Right cardiac atrium (tissue), 5 donors: ENCODE measurements at regions not wholly inside any gene's neighbourhood (a gene's known extent, or its start where the extent isn't known, plus 50 kb on each side); places are given as distances from the start of the nearest gene placed in this dataset.
A peak's percentile ranks its signal among the peaks of the same experiment; 100 is the strongest.
"Not testable (repeated sequence)": the region's sequence is repeated elsewhere in the genome, so short reads cannot be mapped to it uniquely, and the experiment has no call there.

ENCODE experiments used
- ATAC-seq, 2 donors: fragments of 200-7000 bp; cut with Tn5 transposase; one replicate each; pipeline versions ENCODE4 v1.8.0 to v1.9.1; 2020; ENCODE audit warnings: moderate library complexity in 2 of 2, mild to moderate bottlenecking in 1 of 2
- DNase-seq, 3 donors: peaks; one replicate each; pipeline ENCODE4 v3.0.0-alpha.2; 2020
- H3K27ac ChIP-seq: one replicate; pipeline ENCODE4 v1.5.1; 2013; ENCODE audit warnings: mild to moderate bottlenecking, low read length, control low read depth, moderate library complexity
- H3K27me3 ChIP-seq: one replicate; pipeline ENCODE4 v1.6.1; 2013; ENCODE audit not compliant: control insufficient read depth, insufficient read depth
- H3K4me1 ChIP-seq: one replicate; pipeline ENCODE4 v1.6.1; 2013; ENCODE audit warnings: low read length; ENCODE audit not compliant: control insufficient read depth, insufficient read depth
- H3K4me3 ChIP-seq: one replicate; pipeline ENCODE4 v1.5.1; 2013; ENCODE audit warnings: low read length, control low read depth
- H3K9me3 ChIP-seq: one replicate; pipeline ENCODE4 v1.6.1; 2013; ENCODE audit warnings: low read length; ENCODE audit not compliant: control insufficient read depth
- WGBS: extraction: QIAGEN DNeasy Blood & Tissue Kit; methylation state at CpG from one replicate; pipeline ENCODE4 v1.1.7; 2013; 5-methylcytosine and 5-hydroxymethylcytosine counted together
- intact Hi-C, 4 donors: fragments of 100-400 bp; cut with DNase I; formaldehyde crosslinking; loops; one replicate each; pipeline versions ENCODE4 v1.11.0 to v1.14.0; 2022 to 2023
- donor health status: healthy with polysubstance abuse.
- donor health status: DM: no; HTN: yes; CAD: no.
- donor health status: DM: no; HTN: no; CAD: no.
- donor health status: DM: no; HTN: yes; CAD: no; lungs with severe emphysema.
- donor health status: DM: yes; HTN: yes; CAD: no.

GRCh38 chr3:139265131-139266016 lies 78.4 kb upstream of the MRPS22 start:
- no peak for ATAC-seq
- intact Hi-C loops, result no loop called here
- H3K9me3 ChIP-seq, result no peaks in the 10 kb centered on the region
- no peaks in the 10 kb centered on the region for H3K27me3 ChIP-seq
- H3K4me3 ChIP-seq, result no peak overlapping the region
- no peak for DNase-seq
- H3K27ac ChIP-seq, result no peak overlapping the region
- WGBS, result 72% methylated on average over 9 of the region's 9 CpGs
- H3K4me1 ChIP-seq, result no peaks in the 10 kb centered on the region

GRCh38 chr3:139267300-139268246 lies 76.2 kb upstream of the MRPS22 start:
- H3K4me1 ChIP-seq, result no peaks in the 10 kb centered on the region
- DNase-seq (no peak), ATAC-seq (peak; percentile 61 to 65)
- intact Hi-C loops, result no loop called here
- no peaks in the 10 kb centered on the region for H3K27me3 ChIP-seq
- no peak overlapping the region for H3K27ac ChIP-seq
- 76% methylated on average over 7 of the region's 7 CpGs for WGBS
- H3K4me3 ChIP-seq, result no peak overlapping the region
- H3K9me3 ChIP-seq, result no peaks in the 10 kb centered on the region

- no peaks in the 10 kb centered on the region for H3K27me3 ChIP-seq
- no peak overlapping the region for H3K27ac ChIP-seq
- H3K4me3 ChIP-seq, result no peak overlapping the region
- 76% methylated on average over 2 of the region's 2 CpGs for WGBS
- H3K9me3 ChIP-seq, result no peaks in the 10 kb centered on the region
- ATAC-seq (no peak), DNase-seq (no peak)
- intact Hi-C loops, result no loop called here
- H3K4me1 ChIP-seq, result no peaks in the 10 kb centered on the region
Measured at GRCh38 chr3:139269984-139270383, 73.8 kb upstream of the MRPS22 start.

GRCh38 chr3:139270652-139271051 lies 73.2 kb upstream of the MRPS22 start:
- 63% methylated on average over 2 of the region's 2 CpGs for WGBS
- intact Hi-C loops, ATAC-seq, H3K27ac ChIP-seq, H3K4me1 ChIP-seq, H3K4me3 ChIP-seq, H3K9me3 ChIP-seq, H3K27me3 ChIP-seq, DNase-seq: not testable (repeated sequence)

- intact Hi-C loops, result no loop called here
Measured at GRCh38 chr3:139280027-139280671, 63.7 kb upstream of the MRPS22 start.

GRCh38 chr3:139281096-139281495 lies 62.7 kb upstream of the MRPS22 start:
- Histone ChIP-seq H3K27ac (no peak overlapping the region), H3K4me3 (no peak overlapping the region), H3K4me1 (no peaks in the 10 kb centered on the region), H3K9me3 (peaks cover 2% of the 10 kb centered on the region), H3K27me3 (no peaks in the 10 kb centered on the region)
- intact Hi-C loops, result no loop called here
- ATAC-seq, result no peak
- 90% methylated on average over 2 of the region's 2 CpGs for WGBS
- no peak for DNase-seq

More at GRCh38 chr3:139280027-139280671, 63.7 kb upstream of the MRPS22 start:
- Histone ChIP-seq H3K4me3 (no peak overlapping the region), H3K4me1 (no peaks in the 10 kb centered on the region), H3K27ac (no peak overlapping the region), H3K9me3 (peaks cover 2% of the 10 kb centered on the region), H3K27me3 (no peaks in the 10 kb centered on the region)
- 73% methylated on average over 3 of the region's 3 CpGs for WGBS
- DNase-seq, result no peak
- no peak for ATAC-seq

- H3K4me1 ChIP-seq, result no peaks in the 10 kb centered on the region
- no peaks in the 10 kb centered on the region for H3K27me3 ChIP-seq
- H3K9me3 ChIP-seq, result peaks cover 2% of the 10 kb centered on the region
- 74% methylated on average over 16 of the region's 16 CpGs for WGBS
- H3K4me3 ChIP-seq, result no peak overlapping the region
- DNase-seq (no peak), ATAC-seq (no peak)
- intact Hi-C loops, result no loop called here
- no peak overlapping the region for H3K27ac ChIP-seq
Measured at GRCh38 chr3:139281522-139282196, 62.2 kb upstream of the MRPS22 start.

- no peak overlapping the region for H3K27ac ChIP-seq
- H3K4me1 ChIP-seq, result no peaks in the 10 kb centered on the region
- intact Hi-C loops, result no loop called here
- H3K9me3 ChIP-seq, result peaks cover 1% of the 10 kb centered on the region
- no peaks in the 10 kb centered on the region for H3K27me3 ChIP-seq
- WGBS, result 75% methylated on average over 4 of the region's 4 CpGs
- no peak overlapping the region for H3K4me3 ChIP-seq
- no peak for ATAC-seq
- no peak for DNase-seq
Measured at GRCh38 chr3:139283301-139283700, 60.5 kb upstream of the MRPS22 start.

GRCh38 chr3:139284221-139284620 lies 59.6 kb upstream of the MRPS22 start:
- Histone ChIP-seq H3K27ac (no peak overlapping the region), H3K9me3 (no peaks in the 10 kb centered on the region), H3K4me3 (no peak overlapping the region), H3K4me1 (no peaks in the 10 kb centered on the region), H3K27me3 (no peaks in the 10 kb centered on the region)
- 69% methylated on average over 4 of the region's 4 CpGs for WGBS
- no peak for ATAC-seq
- no peak for DNase-seq
- intact Hi-C loops, result no loop called here

GRCh38 chr3:139285691-139286090 lies 58.1 kb upstream of the MRPS22 start:
- 55% methylated on average over 2 of the region's 2 CpGs for WGBS
- H3K4me3 ChIP-seq, result no peak overlapping the region
- no peak overlapping the region for H3K27ac ChIP-seq
- no peaks in the 10 kb centered on the region for H3K4me1 ChIP-seq
- ATAC-seq, result no peak
- intact Hi-C loops, result no loop called here
- H3K27me3 ChIP-seq, result no peaks in the 10 kb centered on the region
- H3K9me3 ChIP-seq, result no peaks in the 10 kb centered on the region
- no peak for DNase-seq
